GM20431 (cell line): ENCODE measurements at regions not wholly inside any gene's neighbourhood (a gene's known extent, or its start where the extent isn't known, plus 50 kb on each side); places are given as distances from the start of the nearest gene placed in this dataset.

Experiments
- in situ Hi-C: fragments of 300-500 bp; cut with MseI, MboI; formaldehyde crosslinking; loops from one replicate; pipeline ENCODE4 v1.15.0; 2020; ENCODE audit warnings: low sequenced_read_pairs; ENCODE audit not compliant: unreplicated experiment

GRCh38 chr20:16942051-16942450, 193.9 kb downstream of the OTOR start:
- in situ Hi-C loops = no loop called here

GRCh38 chr20:16942756-16943155, 194.6 kb downstream of the OTOR start:
- in situ Hi-C loops = no loop called here

GRCh38 chr20:16944745-16945144, 196.6 kb downstream of the OTOR start:
- in situ Hi-C loops = no loop called here

GRCh38 chr20:16945619-16946018, 197.5 kb downstream of the OTOR start:
- in situ Hi-C loops = no loop called here

GRCh38 chr20:16946097-16946496, 197.9 kb downstream of the OTOR start:
- in situ Hi-C loops = no loop called here

GRCh38 chr20:16947479-16947878, 199.3 kb downstream of the OTOR start:
- in situ Hi-C loops = no loop called here

GRCh38 chr20:16951876-16952275, 203.7 kb downstream of the OTOR start:
- in situ Hi-C loops = no loop called here

GRCh38 chr20:16952965-16953364, 204.8 kb downstream of the OTOR start:
- in situ Hi-C loops = no loop called here

- in situ Hi-C loops = no loop called here
Observed at GRCh38 chr20:16953858-16954257, 205.7 kb downstream of the OTOR start.

GRCh38 chr20:16955462-16955861, 207.3 kb downstream of the OTOR start:
- in situ Hi-C loops = no loop called here

GRCh38 chr20:16955971-16956370, 207.8 kb downstream of the OTOR start:
- in situ Hi-C loops = no loop called here

GRCh38 chr20:16965401-16965800, 217.2 kb downstream of the OTOR start:
- in situ Hi-C loops = no loop called here

- in situ Hi-C loops = no loop called here
Observed at GRCh38 chr20:16966276-16966880, 218.2 kb downstream of the OTOR start.

GRCh38 chr20:16968099-16968498, 219.9 kb downstream of the OTOR start:
- in situ Hi-C loops = no loop called here

GRCh38 chr20:16970776-16971175, 222.6 kb downstream of the OTOR start:
- in situ Hi-C loops = no loop called here

- in situ Hi-C loops = no loop called here
Observed at GRCh38 chr20:16974080-16974854, 226.1 kb downstream of the OTOR start.

GRCh38 chr20:16974855-16975162, 226.7 kb downstream of the OTOR start:
- in situ Hi-C loops = no loop called here

- in situ Hi-C loops = no loop called here
Observed at GRCh38 chr20:16975682-16976081, 227.5 kb downstream of the OTOR start.

GRCh38 chr20:16978497-16978896, 230.3 kb downstream of the OTOR start:
- in situ Hi-C loops = no loop called here

GRCh38 chr20:16982091-16982726, 234.1 kb downstream of the OTOR start:
- in situ Hi-C loops = no loop called here

- in situ Hi-C loops = no loop called here
Observed at GRCh38 chr20:16984481-16984880, 236.3 kb downstream of the OTOR start.
